Astrocyte of the cerebellum (primary cell): ENCODE measurements at regions not wholly inside any gene's neighbourhood (a gene's known extent, or its start where the extent isn't known, plus 50 kb on each side); places are given as distances from the start of the nearest gene placed in this dataset.

ENCODE experiments used
- DNase-seq: peaks from one replicate; pipeline ENCODE4 v3.0.0-alpha.2; 2011; ENCODE audit warnings: low read depth
- H3K4me3 ChIP-seq: 2 replicates; pipeline ENCODE4 v1.5.1; 2011; ENCODE audit warnings: mild to moderate bottlenecking, low read depth, low read length, moderate library complexity
- CTCF ChIP-seq: IDR thresholded peaks from 2 replicates; pipeline ENCODE4 v1.5.1; 2012; ENCODE audit warnings: low read length, low read depth, moderate library complexity, mild to moderate bottlenecking; ENCODE audit errors: missing control alignments
- in situ Hi-C: cut with HindIII; loops from 2 replicates; pipeline ENCODE4 v1.10.0; 2017; ENCODE audit warnings: low sequenced_read_pairs

- in situ Hi-C loops = no loop called here
- no peak for DNase-seq
- TF ChIP-seq CTCF = peak; percentile 55
- no peak overlapping the region for H3K4me3 ChIP-seq
These were observed 386.2 kb upstream of the ADGRL2 start for GRCh38 chr1:81414488-81415015.

GRCh38 chr1:81412954-81413353 is 387.8 kb upstream of the ADGRL2 start:
- TF ChIP-seq CTCF = no peak
- H3K4me3 ChIP-seq = no peak overlapping the region
- in situ Hi-C loops = no loop called here
- DNase-seq = no peak

GRCh38 chr1:81410941-81411340 is 389.8 kb upstream of the ADGRL2 start:
- DNase-seq = no peak
- in situ Hi-C loops = no loop called here
- no peak for TF ChIP-seq CTCF
- no peak overlapping the region for H3K4me3 ChIP-seq

- in situ Hi-C loops = no loop called here
- no peak overlapping the region for H3K4me3 ChIP-seq
- TF ChIP-seq CTCF = no peak
- no peak for DNase-seq
These were observed 390.4 kb upstream of the ADGRL2 start for GRCh38 chr1:81410351-81410750.

- in situ Hi-C loops = no loop called here
- no peak overlapping the region for H3K4me3 ChIP-seq
- no peak for DNase-seq
- TF ChIP-seq CTCF = no peak
These were observed 390.9 kb upstream of the ADGRL2 start for GRCh38 chr1:81409780-81410274.

GRCh38 chr1:81409262-81409661 is 391.5 kb upstream of the ADGRL2 start:
- DNase-seq = no peak
- in situ Hi-C loops = no loop called here
- no peak overlapping the region for H3K4me3 ChIP-seq
- TF ChIP-seq CTCF = no peak
